SU-DHL-6 (cell line): ENCODE measurements at regions not wholly inside any gene's neighbourhood (a gene's known extent, or its start where the extent isn't known, plus 50 kb on each side); places are given as distances from the start of the nearest gene placed in this dataset.
"Not testable (repeated sequence)": the region's sequence is repeated elsewhere in the genome, so short reads cannot be mapped to it uniquely, and the experiment has no call there.

Experiments used
- H2AFZ ChIP-seq: fragments of 200-600 bp; sonication (generic); 2 replicates; pipeline ENCODE4 v1.6.1; 2014; ENCODE audit warnings: low read depth, mild to moderate bottlenecking, moderate library complexity, mixed read lengths, antibody characterized with exemption, low read length; ENCODE audit not compliant: severe bottlenecking
- H3F3A ChIP-seq: fragments of 200-600 bp; shearing (Covaris generic); 2 replicates; pipeline ENCODE4 v1.6.0; 2016; ENCODE audit warnings: antibody characterized with exemption, mild to moderate bottlenecking; ENCODE audit not compliant: insufficient read depth
- H3K27ac ChIP-seq: fragments of 200-600 bp; sonication (generic); 2 replicates; pipeline ENCODE4 v1.5.1; 2016; ENCODE audit warnings: low read depth, mild to moderate bottlenecking, low read length, moderate library complexity, mixed read lengths
- H3K27me3 ChIP-seq: fragments of 200-600 bp; sonication (generic), shearing (Covaris generic); 2 replicates; pipeline ENCODE4 v1.6.0; 2014; ENCODE audit warnings: mild to moderate bottlenecking, low read length
- H3K36me3 ChIP-seq: fragments of 200-600 bp; sonication (generic); 2 replicates; pipeline ENCODE4 v1.6.1; 2014; ENCODE audit warnings: mild to moderate bottlenecking, low read length, mixed read lengths
- H3K4me2 ChIP-seq: fragments of 300-600, 200-600 bp; shearing (Covaris generic), sonication (generic); 2 replicates; pipeline ENCODE4 v1.6.0; 2014; ENCODE audit warnings: low read length, low read depth, mild to moderate bottlenecking; ENCODE audit not compliant: poor library complexity, severe bottlenecking
- H3K4me3 ChIP-seq: fragments of 200-600 bp; sonication (generic); 2 replicates; pipeline ENCODE4 v1.5.1; 2014; ENCODE audit warnings: antibody characterized with exemption, low read length, mild to moderate bottlenecking, mixed read lengths; ENCODE audit not compliant: insufficient read depth, poor library complexity, severe bottlenecking
- H3K79me2 ChIP-seq: fragments of 200-600 bp; sonication (generic); 2 replicates; pipeline ENCODE4 v1.6.1; 2014; ENCODE audit warnings: mild to moderate bottlenecking, low read length, moderate library complexity; ENCODE audit not compliant: insufficient read depth
- H3K9ac ChIP-seq: fragments of 200-600 bp; sonication (generic); 2 replicates; pipeline ENCODE4 v1.7.0; 2014; ENCODE audit warnings: mild to moderate bottlenecking, low read length
- H3K9me2 ChIP-seq: fragments of 200-600 bp; sonication (generic); replicated peaks from 2 replicates; pipeline ENCODE4 v1.6.1; 2014; ENCODE audit warnings: low read length; ENCODE audit not compliant: insufficient read depth
- H3K9me3 ChIP-seq: fragments of 200-600 bp; sonication (generic); 2 replicates; pipeline ENCODE4 v1.6.1; 2014; ENCODE audit warnings: low read length, mixed read lengths; ENCODE audit not compliant: insufficient read depth
- H4K20me1 ChIP-seq: fragments of 200-600 bp; sonication (generic); 2 replicates; pipeline ENCODE4 v1.6.1; 2014; ENCODE audit warnings: low read depth, mild to moderate bottlenecking, antibody characterized with exemption, low read length, moderate library complexity, mixed read lengths
- EZH2phosphoT487 ChIP-seq: fragments of 200-600 bp; sonication (generic), shearing (Covaris generic); conservative IDR thresholded peaks from 2 replicates; pipeline ENCODE4 v1.6.1; 2018; ENCODE audit warnings: mild to moderate bottlenecking, antibody characterized with exemption, low read length, moderate library complexity, mixed read lengths
- TF ChIP-seq, protein P1 (sequence below): fragments of 200-600 bp; sonication (generic); IDR thresholded peaks from one replicate; pipeline ENCODE4 v1.5.1; 2017; ENCODE audit warnings: antibody characterized with exemption, mild to moderate bottlenecking, low read length, moderate library complexity; ENCODE audit not compliant: insufficient read depth, poor library complexity, severe bottlenecking

- Histone ChIP-seq H3K4me2 (no peak overlapping the region), H3K9me2 (no peaks in the 10 kb centered on the region), H3K9me3 (0 out of 2 replicates have a peak, but pooled peaks cover 11% of the 10 kb centered on the region), H3F3A (no peaks in the 10 kb centered on the region), H3K27me3 (no peaks in the 10 kb centered on the region), H3K9ac (no peak overlapping the region), H2AFZ (no peak overlapping the region), H3K79me2 (no peaks in the 10 kb centered on the region), H4K20me1 (no peaks in the 10 kb centered on the region), H3K36me3 (no peaks in the 10 kb centered on the region), H3K4me3 (no peak overlapping the region), H3K27ac (no peak overlapping the region)
- TF ChIP-seq, protein P1, sequence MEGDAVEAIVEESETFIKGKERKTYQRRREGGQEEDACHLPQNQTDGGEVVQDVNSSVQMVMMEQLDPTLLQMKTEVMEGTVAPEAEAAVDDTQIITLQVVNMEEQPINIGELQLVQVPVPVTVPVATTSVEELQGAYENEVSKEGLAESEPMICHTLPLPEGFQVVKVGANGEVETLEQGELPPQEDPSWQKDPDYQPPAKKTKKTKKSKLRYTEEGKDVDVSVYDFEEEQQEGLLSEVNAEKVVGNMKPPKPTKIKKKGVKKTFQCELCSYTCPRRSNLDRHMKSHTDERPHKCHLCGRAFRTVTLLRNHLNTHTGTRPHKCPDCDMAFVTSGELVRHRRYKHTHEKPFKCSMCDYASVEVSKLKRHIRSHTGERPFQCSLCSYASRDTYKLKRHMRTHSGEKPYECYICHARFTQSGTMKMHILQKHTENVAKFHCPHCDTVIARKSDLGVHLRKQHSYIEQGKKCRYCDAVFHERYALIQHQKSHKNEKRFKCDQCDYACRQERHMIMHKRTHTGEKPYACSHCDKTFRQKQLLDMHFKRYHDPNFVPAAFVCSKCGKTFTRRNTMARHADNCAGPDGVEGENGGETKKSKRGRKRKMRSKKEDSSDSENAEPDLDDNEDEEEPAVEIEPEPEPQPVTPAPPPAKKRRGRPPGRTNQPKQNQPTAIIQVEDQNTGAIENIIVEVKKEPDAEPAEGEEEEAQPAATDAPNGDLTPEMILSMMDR, result no peak
- no peak for TF ChIP-seq EZH2phosphoT487
These were observed 441.7 kb downstream of the CDH11 start for GRCh38 chr16:64679976-64680690.

DNA sequence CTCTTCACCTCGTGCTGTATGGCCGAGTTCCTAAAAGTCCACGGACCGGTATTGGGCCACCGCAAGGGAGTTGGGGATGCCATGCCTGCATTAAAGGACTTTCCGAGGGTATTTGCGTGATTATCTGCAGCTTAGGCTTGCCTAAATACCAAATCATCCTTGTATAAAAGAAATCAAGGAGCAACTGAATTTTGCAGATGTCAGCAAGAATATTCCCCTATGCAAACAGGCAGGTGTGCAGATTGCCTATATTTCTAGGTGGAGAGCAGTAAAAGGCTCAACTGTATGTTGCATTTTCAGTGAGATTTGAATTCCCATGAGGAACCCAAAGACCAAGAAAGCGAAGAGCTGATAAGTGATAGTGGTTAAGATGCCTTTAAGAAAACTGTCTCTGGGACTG is 452.3 kb downstream of the CDH11 start:
- Histone ChIP-seq H3K4me3 (no peak overlapping the region), H3F3A (no peaks in the 10 kb centered on the region)

DNA sequence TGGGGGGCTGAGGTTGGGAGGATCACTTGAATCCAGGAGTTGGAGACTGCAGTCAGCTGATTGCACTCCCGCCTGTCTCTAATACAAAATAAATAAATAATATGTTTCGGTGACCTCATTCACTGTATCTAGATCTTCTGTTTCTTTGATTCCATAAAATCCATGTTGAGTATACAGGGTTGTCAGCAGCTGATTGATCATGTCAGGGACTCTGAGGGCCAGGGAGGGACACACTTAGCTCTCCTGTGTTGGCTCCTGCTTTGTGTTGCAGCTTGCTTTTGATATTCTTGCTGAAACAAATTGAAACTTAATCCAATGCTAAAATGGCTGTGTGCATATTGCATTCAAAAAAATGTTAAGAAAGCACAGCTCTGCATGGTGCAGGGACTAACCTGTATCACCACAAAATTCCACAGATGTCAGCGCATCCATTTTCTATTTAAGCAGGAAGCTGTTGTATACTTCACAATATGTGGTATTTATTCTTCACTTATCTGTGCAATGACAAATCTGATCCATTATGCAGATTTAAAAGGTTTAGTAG is 454.5 kb downstream of the CDH11 start:
- H3F3A ChIP-seq, result no peaks in the 10 kb centered on the region
- no peaks in the 10 kb centered on the region for H4K20me1 ChIP-seq
- H3K9ac ChIP-seq, result no peak overlapping the region
- H3K9me2 ChIP-seq, result no peaks in the 10 kb centered on the region
- H2AFZ ChIP-seq, result no peak overlapping the region
- TF ChIP-seq, protein P1, result no peak
- no peak for TF ChIP-seq EZH2phosphoT487
- H3K4me2 ChIP-seq, result no peak overlapping the region
- H3K4me3 ChIP-seq, result no peak overlapping the region
- H3K9me3 ChIP-seq, result no peaks in the 10 kb centered on the region
- H3K79me2 ChIP-seq, result no peaks in the 10 kb centered on the region
- no peaks in the 10 kb centered on the region for H3K27me3 ChIP-seq
- no peaks in the 10 kb centered on the region for H3K36me3 ChIP-seq
- no peak overlapping the region for H3K27ac ChIP-seq

More for the DNA sequence above, 452.3 kb downstream of the CDH11 start:
- H3K9ac ChIP-seq, result no peak overlapping the region
- no peaks in the 10 kb centered on the region for H3K9me3 ChIP-seq
- H3K9me2 ChIP-seq, result no peaks in the 10 kb centered on the region
- TF ChIP-seq, protein P1, result no peak
- no peak for TF ChIP-seq EZH2phosphoT487
- H3K4me2 ChIP-seq, result no peak overlapping the region
- H3K79me2 ChIP-seq, result no peaks in the 10 kb centered on the region
- no peaks in the 10 kb centered on the region for H3K27me3 ChIP-seq
- H3K36me3 ChIP-seq, result no peaks in the 10 kb centered on the region
- no peak overlapping the region for H3K27ac ChIP-seq
- no peaks in the 10 kb centered on the region for H4K20me1 ChIP-seq
- no peak overlapping the region for H2AFZ ChIP-seq

DNA sequence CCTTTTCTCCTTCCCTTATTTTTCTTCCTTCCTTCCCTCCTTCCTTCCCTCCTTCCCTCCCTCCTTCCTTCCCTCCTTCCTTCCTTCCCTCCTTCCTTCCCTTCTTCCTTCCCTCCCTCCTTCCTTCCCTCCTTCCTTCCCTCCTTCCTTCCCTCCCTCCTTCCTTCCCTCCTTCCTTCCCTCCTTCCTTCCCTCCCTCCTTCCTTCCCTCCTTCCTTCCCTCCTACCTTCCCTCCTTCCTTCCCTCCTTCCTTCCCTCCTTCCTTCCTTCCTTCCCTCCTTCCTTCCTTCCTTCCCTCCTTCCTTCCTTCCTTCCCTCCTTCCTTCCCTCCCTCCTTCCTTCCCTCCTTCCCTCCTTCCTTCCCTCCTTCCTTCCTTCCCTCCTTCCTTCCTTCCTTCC is 459.6 kb downstream of the CDH11 start:
- not testable (repeated sequence) for H3F3A ChIP-seq, H3K9me2 ChIP-seq, H4K20me1 ChIP-seq, H3K4me3 ChIP-seq, H3K4me2 ChIP-seq, H3K9ac ChIP-seq, H3K9me3 ChIP-seq, H2AFZ ChIP-seq, H3K79me2 ChIP-seq, H3K27ac ChIP-seq, H3K27me3 ChIP-seq, H3K36me3 ChIP-seq
